Breast epithelium (tissue), 3 donors: ENCODE measurements at regions not wholly inside any gene's neighbourhood (a gene's known extent, or its start where the extent isn't known, plus 50 kb on each side); places are given as distances from the start of the nearest gene placed in this dataset.

Source experiments
- CTCF ChIP-seq, 3 donors: fragments of 450-650 bp; IDR thresholded peaks; one replicate each; pipeline ENCODE4 v1.5.1; 2016 to 2017; ENCODE audit warnings: antibody characterized with exemption in 3 of 3, mild to moderate bottlenecking in 3 of 3, moderate library complexity in 3 of 3
- POLR2A ChIP-seq: fragments of 450-650 bp; IDR thresholded peaks from one replicate; pipeline ENCODE4 v1.6.1; 2016; ENCODE audit warnings: antibody characterized with exemption, mild to moderate bottlenecking, moderate library complexity

- TF ChIP-seq POLR2A: no peak
- no peak for TF ChIP-seq CTCF (IDR thresholded peaks at IDR 0.05)
These were observed 685.8 kb downstream of the GABRG1 start for GRCh38 chr4:45438047-45438446.
